GM13977 (cell line): ENCODE measurements at regions not wholly inside any gene's neighbourhood (a gene's known extent, or its start where the extent isn't known, plus 50 kb on each side); places are given as distances from the start of the nearest gene placed in this dataset.

Experiments
- DNase-seq: peaks from one replicate; pipeline ENCODE4 v3.0.0; 2012; ENCODE audit warnings: low spot score
- in situ Hi-C: fragments of 300-500 bp; cut with MboI; formaldehyde crosslinking; loops from one replicate; pipeline ENCODE4 v1.12.0; 2022; ENCODE audit warnings: low sequenced_read_pairs, low pct_unique_long_range_greater_than_20kb, mixed read lengths, inconsistent platforms; ENCODE audit not compliant: unreplicated experiment
- TF ChIP-seq, protein P1 (sequence below): IDR thresholded peaks from 2 replicates; pipeline ENCODE4 v1.5.1; 2012; ENCODE audit warnings: mild to moderate bottlenecking, control low read depth; ENCODE audit not compliant: insufficient read depth; ENCODE audit errors: extremely low read depth, missing control alignments

DNA sequence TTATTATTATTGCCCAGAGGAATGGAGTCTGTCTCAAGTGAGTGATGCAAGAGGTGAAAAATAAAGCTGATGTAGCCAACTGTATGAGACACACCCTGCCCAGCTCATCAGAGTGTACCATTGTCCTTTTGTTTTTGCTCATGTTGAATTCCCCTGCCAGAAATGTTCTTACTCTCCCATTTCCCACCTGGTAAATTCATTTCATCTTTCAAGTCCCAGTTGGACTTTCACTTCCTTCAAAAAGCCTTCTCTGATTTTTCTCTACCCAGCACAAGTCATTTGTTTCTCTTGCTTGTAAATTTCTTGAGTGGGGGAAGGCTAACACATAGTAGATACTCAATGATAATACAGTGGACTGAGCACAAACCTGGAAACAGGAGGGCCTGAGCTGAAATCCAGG lies 394.5 kb upstream of the ZNF462 start:
- peak; percentile 15 for DNase-seq
- TF ChIP-seq, protein P1, sequence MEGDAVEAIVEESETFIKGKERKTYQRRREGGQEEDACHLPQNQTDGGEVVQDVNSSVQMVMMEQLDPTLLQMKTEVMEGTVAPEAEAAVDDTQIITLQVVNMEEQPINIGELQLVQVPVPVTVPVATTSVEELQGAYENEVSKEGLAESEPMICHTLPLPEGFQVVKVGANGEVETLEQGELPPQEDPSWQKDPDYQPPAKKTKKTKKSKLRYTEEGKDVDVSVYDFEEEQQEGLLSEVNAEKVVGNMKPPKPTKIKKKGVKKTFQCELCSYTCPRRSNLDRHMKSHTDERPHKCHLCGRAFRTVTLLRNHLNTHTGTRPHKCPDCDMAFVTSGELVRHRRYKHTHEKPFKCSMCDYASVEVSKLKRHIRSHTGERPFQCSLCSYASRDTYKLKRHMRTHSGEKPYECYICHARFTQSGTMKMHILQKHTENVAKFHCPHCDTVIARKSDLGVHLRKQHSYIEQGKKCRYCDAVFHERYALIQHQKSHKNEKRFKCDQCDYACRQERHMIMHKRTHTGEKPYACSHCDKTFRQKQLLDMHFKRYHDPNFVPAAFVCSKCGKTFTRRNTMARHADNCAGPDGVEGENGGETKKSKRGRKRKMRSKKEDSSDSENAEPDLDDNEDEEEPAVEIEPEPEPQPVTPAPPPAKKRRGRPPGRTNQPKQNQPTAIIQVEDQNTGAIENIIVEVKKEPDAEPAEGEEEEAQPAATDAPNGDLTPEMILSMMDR: no peak
- in situ Hi-C loops: no loop called here

DNA sequence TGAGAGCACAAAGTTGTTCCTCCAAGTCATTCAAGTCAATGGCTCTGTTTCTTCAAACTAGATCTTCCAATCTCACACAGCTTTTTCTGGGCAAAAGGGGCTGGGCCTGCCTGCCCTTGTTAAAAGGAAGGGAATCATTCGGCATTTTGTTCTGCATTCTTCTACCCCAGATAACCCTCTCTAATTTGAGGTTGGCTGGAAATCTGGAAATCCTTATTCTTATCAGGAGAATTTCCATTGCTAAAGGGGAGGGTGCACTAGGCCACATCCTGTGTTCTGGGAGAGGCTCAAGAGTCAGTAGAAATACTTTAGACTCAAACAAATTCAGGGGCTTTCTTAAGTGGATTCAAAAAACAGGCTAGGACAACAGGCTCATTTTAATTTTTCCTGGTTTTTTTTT lies 384.7 kb upstream of the ZNF462 start:
- TF ChIP-seq, protein P1: no peak
- in situ Hi-C loops: no loop called here
- no peak for DNase-seq

DNA sequence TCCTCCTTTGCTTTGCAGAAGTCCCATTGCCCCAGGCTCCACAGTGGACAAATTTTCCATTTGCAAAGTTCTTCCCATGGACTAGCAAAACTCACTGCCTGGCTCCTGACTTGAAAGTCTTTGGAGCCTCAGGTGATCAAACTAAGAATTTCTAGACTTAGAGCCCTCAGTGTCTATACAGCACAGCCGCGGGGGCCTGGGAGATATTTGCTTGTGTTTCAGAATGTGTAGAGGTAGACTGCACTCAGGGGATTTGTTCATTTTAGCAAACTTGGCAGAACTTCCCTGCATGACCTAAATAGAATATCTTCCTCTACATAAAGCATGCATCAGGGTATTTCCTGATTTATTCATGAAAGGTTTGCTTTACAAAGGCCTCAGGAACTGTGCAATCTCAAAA lies 384.2 kb upstream of the ZNF462 start:
- no peak for DNase-seq
- TF ChIP-seq, protein P1: no peak
- in situ Hi-C loops: no loop called here

DNA sequence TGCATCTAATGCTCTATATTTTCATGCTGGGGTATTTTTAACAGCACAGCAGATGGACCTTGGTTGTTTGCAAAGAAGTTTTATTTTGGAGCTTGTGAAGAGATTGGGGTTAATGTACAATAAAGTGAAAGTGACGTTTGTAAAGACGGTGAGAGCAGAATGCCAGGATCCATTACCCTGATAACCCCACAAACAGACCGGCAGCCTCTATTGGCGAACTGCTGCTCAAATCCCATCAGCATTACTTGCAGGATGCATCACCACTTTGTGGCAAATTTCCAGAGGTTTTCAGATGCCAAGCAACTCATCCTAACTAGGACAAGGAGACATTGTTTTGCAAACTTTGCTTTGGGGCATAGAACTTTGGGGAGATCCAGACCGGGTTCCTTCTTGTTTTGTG lies 383.3 kb upstream of the ZNF462 start:
- DNase-seq: no peak
- in situ Hi-C loops: no loop called here
- TF ChIP-seq, protein P1: no peak

DNA sequence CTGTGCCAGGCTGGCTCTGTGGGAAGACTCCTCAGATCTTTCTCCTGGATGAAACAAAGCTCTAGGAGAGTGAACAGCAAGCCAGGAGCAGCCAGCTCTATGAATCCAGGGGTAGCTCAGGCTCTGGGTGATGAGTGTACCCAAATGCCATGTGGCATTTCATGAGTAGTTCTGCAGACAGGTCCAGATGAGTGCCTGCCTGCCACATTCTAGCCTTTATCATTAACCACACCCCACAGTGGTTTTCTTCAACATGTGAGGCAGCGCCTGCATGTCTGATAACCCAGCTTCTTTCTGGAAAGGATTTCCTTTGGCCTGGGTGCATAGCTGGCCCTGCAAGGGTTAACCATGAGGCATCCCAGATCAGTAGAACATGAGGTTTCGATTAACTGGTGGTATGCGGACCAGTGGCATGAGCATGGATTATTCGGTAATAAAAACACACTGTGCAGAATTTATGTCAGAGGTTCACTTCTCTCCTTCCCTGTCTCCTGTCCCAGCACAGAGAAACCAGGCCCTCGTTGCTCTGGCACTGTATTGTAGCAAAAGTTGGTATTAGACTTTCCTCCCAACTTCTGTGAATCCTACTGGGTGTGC lies 381.9 kb upstream of the ZNF462 start:
- TF ChIP-seq, protein P1: no peak
- no peak for DNase-seq
- in situ Hi-C loops: no loop called here

DNA sequence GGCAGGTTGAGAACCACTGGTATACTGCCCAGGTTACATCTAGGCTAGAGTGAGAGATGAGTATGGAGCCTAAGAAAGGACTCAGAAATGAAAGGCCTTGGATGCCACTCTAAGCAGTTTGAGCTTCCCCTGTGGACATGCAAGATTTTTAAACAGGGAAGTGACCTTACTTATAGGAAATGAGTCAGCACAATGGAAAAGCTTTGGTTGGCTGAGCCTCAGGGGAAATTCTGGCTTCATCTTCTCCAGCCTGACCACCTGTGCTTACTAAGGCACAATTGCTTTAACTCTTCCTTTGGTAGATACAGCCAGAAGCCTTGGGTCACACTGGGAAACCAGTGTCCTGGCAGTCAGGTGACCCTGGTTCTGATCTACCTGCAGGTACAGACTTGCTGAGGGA lies 380.2 kb upstream of the ZNF462 start:
- in situ Hi-C loops: no loop called here
- TF ChIP-seq, protein P1: no peak
- no peak for DNase-seq

DNA sequence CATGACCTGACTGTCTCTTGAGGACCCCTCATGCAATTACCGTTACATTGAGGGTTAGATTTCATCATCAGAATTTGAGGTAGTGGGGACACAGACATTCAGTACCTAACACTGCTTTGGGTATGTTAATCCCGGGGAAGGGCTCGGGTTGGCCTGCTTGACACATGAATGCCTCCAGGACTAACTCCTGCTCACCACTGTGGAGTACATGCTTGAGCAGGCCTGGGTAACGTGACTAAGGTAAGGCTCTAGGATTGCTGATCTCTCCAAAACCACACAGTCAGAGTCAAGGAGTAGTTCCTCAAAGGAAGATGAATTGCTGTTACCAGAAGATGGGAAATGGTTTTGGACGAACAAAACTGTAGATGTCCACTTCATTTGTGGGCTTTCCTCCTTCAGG lies 376.3 kb upstream of the ZNF462 start:
- TF ChIP-seq, protein P1: no peak
- no peak for DNase-seq
- in situ Hi-C loops: no loop called here
